Neural cell (in vitro differentiated cells): ENCODE measurements at regions not wholly inside any gene's neighbourhood (a gene's known extent, or its start where the extent isn't known, plus 50 kb on each side); places are given as distances from the start of the nearest gene placed in this dataset.

ENCODE experiments used
- H2AFZ ChIP-seq: fragments of 200-600, 300-800 bp; sonication (generic), shearing (Covaris generic); 2 replicates; pipeline ENCODE4 v1.6.0; 2014; ENCODE audit warnings: low read depth, mild to moderate bottlenecking, antibody characterized with exemption, low read length, moderate library complexity
- H3F3A ChIP-seq: fragments of 200-600 bp; shearing (Covaris generic); 2 replicates; pipeline ENCODE4 v1.6.1; 2016; ENCODE audit warnings: mild to moderate bottlenecking, moderate library complexity, mixed read lengths, antibody characterized with exemption, low read length; ENCODE audit not compliant: insufficient read depth, poor library complexity, severe bottlenecking
- H3K27ac ChIP-seq: fragments of 200-600, 300-800 bp; sonication (generic), shearing (Covaris generic); 2 replicates; pipeline ENCODE4 v1.5.1; 2014; ENCODE audit warnings: mild to moderate bottlenecking, low read length, moderate library complexity
- H3K27me3 ChIP-seq: fragments of 300-800, 200-600 bp; sonication (generic), shearing (Covaris generic); 2 replicates; pipeline ENCODE4 v1.6.0; 2014; ENCODE audit warnings: mild to moderate bottlenecking, low read depth, low read length, moderate library complexity; ENCODE audit not compliant: insufficient read depth
- H3K36me3 ChIP-seq: fragments of 300-800, 200-600 bp; sonication (generic), shearing (Covaris generic); 2 replicates; pipeline ENCODE4 v1.5.1; 2014; ENCODE audit warnings: mild to moderate bottlenecking, antibody characterized with exemption, low read length, moderate library complexity; ENCODE audit not compliant: insufficient read depth
- H3K4me2 ChIP-seq: fragments of 300-800, 200-600 bp; sonication (generic), shearing (Covaris generic); 2 replicates; pipeline ENCODE4 v1.6.0; 2014; ENCODE audit warnings: mild to moderate bottlenecking, low read length
- H3K4me3 ChIP-seq: fragments of 300-800, 200-600 bp; sonication (generic), shearing (Covaris generic); 2 replicates; pipeline ENCODE4 v1.5.1; 2014; ENCODE audit warnings: mild to moderate bottlenecking, low read length, moderate library complexity
- H3K79me2 ChIP-seq: fragments of 200-600 bp; shearing (Covaris generic); replicated peaks from 2 replicates; pipeline ENCODE4 v1.6.0; 2014; ENCODE audit warnings: mild to moderate bottlenecking, low read length, moderate library complexity; ENCODE audit not compliant: insufficient read depth
- H3K9ac ChIP-seq: fragments of 300-800, 200-600 bp; sonication (generic), shearing (Covaris generic); 2 replicates; pipeline ENCODE4 v1.6.1; 2016; ENCODE audit warnings: mild to moderate bottlenecking, low read length, mixed read lengths
- H3K9me2 ChIP-seq: fragments of 200-600 bp; shearing (Covaris generic); 2 replicates; pipeline ENCODE4 v1.6.1; 2016; ENCODE audit warnings: mild to moderate bottlenecking, low read length, mixed read lengths; ENCODE audit not compliant: insufficient read depth
- H3K9me3 ChIP-seq: fragments of 200-600, 300-800 bp; sonication (generic), shearing (Covaris generic); 2 replicates; pipeline ENCODE4 v1.6.1; 2016; ENCODE audit warnings: mild to moderate bottlenecking, mixed run types, low read length, moderate library complexity, mixed read lengths
- H4K20me1 ChIP-seq: fragments of 200-600 bp; shearing (Covaris generic); 2 replicates; pipeline ENCODE4 v1.6.1; 2016; ENCODE audit warnings: mild to moderate bottlenecking, mixed run types; ENCODE audit not compliant: insufficient read depth
- EP300 ChIP-seq: fragments of 450-650 bp; conservative IDR thresholded peaks from 2 replicates; pipeline ENCODE4 v1.6.1; 2014; ENCODE audit warnings: antibody characterized with exemption, mild to moderate bottlenecking, moderate library complexity; ENCODE audit not compliant: poor library complexity, severe bottlenecking
- EZH2 ChIP-seq: fragments of 200-600, 300-800 bp; shearing (Covaris generic), sonication (generic); IDR thresholded peaks from 2 replicates; pipeline ENCODE4 v1.6.1; 2014; ENCODE audit warnings: antibody characterized with exemption, low read length, borderline replicate concordance, mild to moderate bottlenecking; ENCODE audit not compliant: insufficient read depth, poor library complexity, severe bottlenecking
- MXI1 ChIP-seq: fragments of 450-650 bp; conservative IDR thresholded peaks from 2 replicates; pipeline ENCODE4 v1.6.1; 2014; ENCODE audit warnings: antibody characterized with exemption, mild to moderate bottlenecking; ENCODE audit not compliant: poor library complexity, severe bottlenecking
- POLR2AphosphoS5 ChIP-seq: IDR thresholded peaks from 2 replicates; pipeline ENCODE4 v1.6.1; 2012
- RAD21 ChIP-seq: fragments of 450-650 bp; conservative IDR thresholded peaks from 2 replicates; pipeline ENCODE4 v1.6.1; 2014; ENCODE audit warnings: antibody characterized with exemption, mild to moderate bottlenecking, moderate library complexity
- REST ChIP-seq: IDR thresholded peaks from 2 replicates; pipeline ENCODE4 v1.6.1; 2012; ENCODE audit warnings: borderline replicate concordance
- SMC3 ChIP-seq: fragments of 450-650 bp; conservative IDR thresholded peaks from 2 replicates; pipeline ENCODE4 v1.6.1; 2014; ENCODE audit warnings: antibody characterized with exemption, mild to moderate bottlenecking, moderate library complexity; ENCODE audit not compliant: poor library complexity
- TF ChIP-seq, protein P1 (sequence below): fragments of 450-650 bp; IDR thresholded peaks from 2 replicates; pipeline ENCODE4 v1.5.1; 2014; ENCODE audit warnings: antibody characterized with exemption, mild to moderate bottlenecking, moderate library complexity; ENCODE audit not compliant: poor library complexity, severe bottlenecking

DNA sequence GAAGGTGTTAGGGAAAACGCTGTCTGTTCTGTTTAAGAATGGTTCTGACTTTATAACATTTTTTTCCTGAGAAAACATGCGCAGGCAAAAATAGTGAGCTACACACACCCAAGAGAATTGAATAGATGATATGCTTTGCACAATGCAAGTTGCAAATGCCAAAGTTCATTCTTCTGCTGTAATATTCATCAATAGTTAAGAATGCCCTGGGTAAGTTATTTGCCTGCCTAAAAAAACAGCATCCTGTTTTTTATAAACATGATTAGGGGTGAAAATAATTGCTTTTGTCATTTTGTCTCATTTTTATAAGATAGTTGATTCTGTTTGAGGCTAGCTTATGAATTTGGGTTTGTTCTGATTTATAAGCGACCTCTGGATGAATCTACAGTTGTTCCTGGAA, 99.4 kb downstream of the DTWD1 start:
- no peak for TF ChIP-seq EP300
- TF ChIP-seq RAD21 = no peak
- no peak for TF ChIP-seq SMC3
- TF ChIP-seq EZH2 = no peak
- TF ChIP-seq POLR2AphosphoS5 = no peak
- TF ChIP-seq MXI1 = no peak
- TF ChIP-seq, protein P1, sequence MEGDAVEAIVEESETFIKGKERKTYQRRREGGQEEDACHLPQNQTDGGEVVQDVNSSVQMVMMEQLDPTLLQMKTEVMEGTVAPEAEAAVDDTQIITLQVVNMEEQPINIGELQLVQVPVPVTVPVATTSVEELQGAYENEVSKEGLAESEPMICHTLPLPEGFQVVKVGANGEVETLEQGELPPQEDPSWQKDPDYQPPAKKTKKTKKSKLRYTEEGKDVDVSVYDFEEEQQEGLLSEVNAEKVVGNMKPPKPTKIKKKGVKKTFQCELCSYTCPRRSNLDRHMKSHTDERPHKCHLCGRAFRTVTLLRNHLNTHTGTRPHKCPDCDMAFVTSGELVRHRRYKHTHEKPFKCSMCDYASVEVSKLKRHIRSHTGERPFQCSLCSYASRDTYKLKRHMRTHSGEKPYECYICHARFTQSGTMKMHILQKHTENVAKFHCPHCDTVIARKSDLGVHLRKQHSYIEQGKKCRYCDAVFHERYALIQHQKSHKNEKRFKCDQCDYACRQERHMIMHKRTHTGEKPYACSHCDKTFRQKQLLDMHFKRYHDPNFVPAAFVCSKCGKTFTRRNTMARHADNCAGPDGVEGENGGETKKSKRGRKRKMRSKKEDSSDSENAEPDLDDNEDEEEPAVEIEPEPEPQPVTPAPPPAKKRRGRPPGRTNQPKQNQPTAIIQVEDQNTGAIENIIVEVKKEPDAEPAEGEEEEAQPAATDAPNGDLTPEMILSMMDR = no peak
- Histone ChIP-seq H3K9me2 (no peaks in the 10 kb centered on the region), H3K9ac (no peak overlapping the region), H3K27ac (no peak overlapping the region), H3F3A (no peaks in the 10 kb centered on the region), H3K4me3 (no peak overlapping the region), H3K27me3 (no peaks in the 10 kb centered on the region), H4K20me1 (no peaks in the 10 kb centered on the region), H3K79me2 (no peaks in the 10 kb centered on the region), H3K36me3 (no peaks in the 10 kb centered on the region), H2AFZ (no peak overlapping the region), H3K4me2 (no peak overlapping the region), H3K9me3 (no peaks in the 10 kb centered on the region)

GRCh38 chr15:49721091-49721490, 100.2 kb downstream of the DTWD1 start:
- Histone ChIP-seq H3K9ac (no peak overlapping the region), H2AFZ (no peak overlapping the region), H4K20me1 (no peaks in the 10 kb centered on the region), H3K79me2 (no peaks in the 10 kb centered on the region), H3K27ac (no peak overlapping the region), H3F3A (no peaks in the 10 kb centered on the region), H3K9me2 (no peaks in the 10 kb centered on the region), H3K4me3 (no peak overlapping the region), H3K27me3 (no peaks in the 10 kb centered on the region), H3K9me3 (no peaks in the 10 kb centered on the region), H3K36me3 (no peaks in the 10 kb centered on the region), H3K4me2 (no peak overlapping the region)
- no peak for TF ChIP-seq EP300
- no peak for TF ChIP-seq POLR2AphosphoS5
- TF ChIP-seq REST = no peak
- TF ChIP-seq RAD21 = no peak
- TF ChIP-seq, protein P1 = no peak
- TF ChIP-seq MXI1 = no peak
